ENCODE measurements at regions not wholly inside any gene's neighbourhood (a gene's known extent, or its start where the extent isn't known, plus 50 kb on each side); places are given as distances from the start of the nearest gene placed in this dataset.

DNA sequence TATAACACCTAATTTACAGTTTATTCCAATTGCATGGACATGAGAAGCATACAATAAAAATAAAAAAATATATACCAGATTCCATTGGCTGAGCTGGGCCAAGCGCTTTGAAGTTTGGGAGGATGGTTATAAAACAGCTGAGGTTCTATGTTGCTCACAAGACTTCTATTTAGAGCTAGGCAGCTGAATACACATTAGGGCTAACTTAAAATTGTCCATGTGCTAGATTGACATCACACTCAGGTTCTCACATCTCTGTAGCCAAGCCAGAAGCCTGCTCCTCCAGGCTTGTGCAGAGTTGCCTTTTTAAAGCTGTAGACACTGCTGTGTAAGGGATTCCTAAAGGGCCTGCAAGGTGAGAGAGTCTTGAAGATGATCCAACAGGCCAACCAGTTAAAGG, 871.1 kb upstream of the FANCL start:
- DNase-seq (no peak), ATAC-seq (ENCODE audit: low FRiP score) (no peak)
- H3K9me3 ChIP-seq (ENCODE audit: control insufficient read depth, low read length), result no peaks in the 10 kb centered on the region
- H3K4me1 ChIP-seq (ENCODE audit: control insufficient read depth in 1 of 2, insufficient read depth in 2 of 2, low read length in 2 of 2), result no peaks in the 10 kb centered on the region
- H3K27ac ChIP-seq (ENCODE audit: low read depth in 1 of 2, low read length in 2 of 2), result no peak overlapping the region
- 91 to 92% methylated on average over 1 of the region's 1 CpG for WGBS, 2 donors
- no peaks in the 10 kb centered on the region for H3K27me3 ChIP-seq (ENCODE audit: control insufficient read depth in 1 of 2, insufficient read depth in 2 of 2, low read length in 1 of 2)
- no peak overlapping the region for H3K4me3 ChIP-seq (ENCODE audit: low read length in 2 of 2)
- H3K36me3 ChIP-seq (ENCODE audit: control insufficient read depth in 1 of 2, insufficient read depth in 2 of 2, low read length in 1 of 2), result no peaks in the 10 kb centered on the region
- intact Hi-C loops (cut with DNase I), result no loop called here

DNA sequence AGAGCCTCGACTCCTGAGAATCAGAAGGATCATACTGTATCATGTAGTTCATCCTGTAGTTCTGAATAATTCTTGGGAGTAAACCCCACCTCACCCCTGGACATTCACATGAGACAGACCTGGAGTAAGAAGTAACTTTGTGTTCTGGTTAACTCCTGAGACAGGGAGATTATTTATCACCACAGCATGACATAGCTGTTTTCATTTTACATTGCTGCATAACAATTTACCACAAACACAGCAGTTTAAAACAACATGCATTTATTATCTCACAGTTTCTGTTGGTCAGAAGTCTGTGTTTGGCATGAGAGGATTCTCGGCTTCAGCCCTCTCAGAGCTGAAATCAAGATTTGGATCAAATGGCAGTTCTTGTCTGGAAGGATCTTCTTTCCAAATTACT, 855.8 kb upstream of the FANCL start:
- Histone ChIP-seq H3K9me3 (ENCODE audit: control insufficient read depth, low read length) (peaks cover 3% of the 10 kb centered on the region), H3K4me1 (ENCODE audit: control insufficient read depth in 1 of 2, insufficient read depth in 2 of 2, low read length in 2 of 2) (no peaks in the 10 kb centered on the region), H3K27ac (ENCODE audit: low read depth in 1 of 2, low read length in 2 of 2) (no peak overlapping the region), H3K27me3 (ENCODE audit: control insufficient read depth in 1 of 2, insufficient read depth in 2 of 2, low read length in 1 of 2) (no peaks in the 10 kb centered on the region), H3K36me3 (ENCODE audit: control insufficient read depth in 1 of 2, insufficient read depth in 2 of 2, low read length in 1 of 2) (no peaks in the 10 kb centered on the region), H3K4me3 (ENCODE audit: low read length in 2 of 2) (no peak overlapping the region)
- DNase-seq, result no peak
- 84 to 93% methylated on average over 2 of the region's 2 CpGs for WGBS, 2 donors
- intact Hi-C loops (cut with DNase I), result no loop called here
- ATAC-seq (ENCODE audit: low FRiP score), result no peak

- no peak for DNase-seq
- Histone ChIP-seq H3K9me3 (ENCODE audit: control insufficient read depth, low read length) (peaks cover 2% of the 10 kb centered on the region), H3K36me3 (ENCODE audit: control insufficient read depth in 1 of 2, insufficient read depth in 2 of 2, low read length in 1 of 2) (no peaks in the 10 kb centered on the region), H3K4me3 (ENCODE audit: low read length in 2 of 2) (no peak overlapping the region), H3K4me1 (ENCODE audit: control insufficient read depth in 1 of 2, insufficient read depth in 2 of 2, low read length in 2 of 2) (no peaks in the 10 kb centered on the region), H3K27me3 (ENCODE audit: control insufficient read depth in 1 of 2, insufficient read depth in 2 of 2, low read length in 1 of 2) (no peaks in the 10 kb centered on the region), H3K27ac (ENCODE audit: low read depth in 1 of 2, low read length in 2 of 2) (no peak overlapping the region)
- intact Hi-C loops (cut with DNase I), result no loop called here
- ATAC-seq (ENCODE audit: low FRiP score), result no peak
- WGBS, 2 donors, result 79 to 85% methylated on average over 4 of the region's 4 CpGs
Measured at GRCh38 chr2:59093571-59093970, 852.4 kb upstream of the FANCL start.

DNA sequence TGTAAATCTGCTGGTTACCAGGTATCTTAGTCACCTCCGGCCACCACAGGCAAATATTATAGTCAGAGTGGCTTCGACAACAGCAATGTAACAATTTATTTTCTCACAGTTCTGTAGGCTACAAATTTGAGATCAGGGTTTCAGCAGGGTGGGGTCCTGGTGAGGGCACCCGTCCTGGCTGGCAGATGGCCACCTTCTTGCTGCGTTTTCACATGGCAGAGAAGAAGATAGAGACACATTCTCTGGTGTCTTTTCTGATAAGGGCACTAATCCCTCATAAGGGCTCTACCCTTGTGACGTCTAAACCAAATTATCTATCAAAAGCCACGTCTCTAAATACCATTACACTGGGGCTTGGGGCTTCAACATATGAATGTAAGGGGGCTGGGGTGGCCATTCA, 843.2 kb upstream of the FANCL start:
- intact Hi-C loops (cut with DNase I), result no loop called here
- H3K36me3 ChIP-seq (ENCODE audit: control insufficient read depth in 1 of 2, insufficient read depth in 2 of 2, low read length in 1 of 2), result no peaks in the 10 kb centered on the region
- H3K4me1 ChIP-seq (ENCODE audit: control insufficient read depth in 1 of 2, insufficient read depth in 2 of 2, low read length in 2 of 2), result no peaks in the 10 kb centered on the region
- no peaks in the 10 kb centered on the region for H3K27me3 ChIP-seq (ENCODE audit: control insufficient read depth in 1 of 2, insufficient read depth in 2 of 2, low read length in 1 of 2)
- H3K4me3 ChIP-seq (ENCODE audit: low read length in 2 of 2), result no peak overlapping the region
- no peak for DNase-seq
- WGBS, 2 donors, result 59 to 68% methylated on average over 6 of the region's 6 CpGs
- H3K9me3 ChIP-seq (ENCODE audit: control insufficient read depth, low read length), result no peaks in the 10 kb centered on the region
- no peak for ATAC-seq (ENCODE audit: low FRiP score)
- no peak overlapping the region for H3K27ac ChIP-seq (ENCODE audit: low read depth in 1 of 2, low read length in 2 of 2)

GRCh38 chr2:59083075-59083828, 842.1 kb upstream of the FANCL start:
- H3K4me3 ChIP-seq (ENCODE audit: low read length in 2 of 2), result no peak overlapping the region

DNA sequence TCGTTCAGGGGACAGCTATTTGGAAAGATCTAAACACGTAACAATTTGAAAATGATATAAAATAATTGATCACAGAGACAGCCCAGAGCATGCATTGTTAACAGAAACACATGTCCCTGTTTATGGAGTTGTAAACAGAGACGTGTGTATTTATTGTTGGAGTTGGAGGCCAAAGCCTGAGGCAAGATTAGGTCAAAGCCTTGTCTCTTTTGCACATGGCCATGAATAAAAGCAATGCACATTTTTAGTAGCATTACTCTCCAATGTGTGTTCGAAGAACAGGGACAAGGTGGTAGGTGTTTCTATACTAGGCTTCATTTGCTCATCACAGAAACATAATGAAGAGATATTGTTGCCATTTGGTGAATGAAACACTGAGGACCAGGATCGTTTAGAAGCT, 841.5 kb upstream of the FANCL start:
- Histone ChIP-seq H3K36me3 (ENCODE audit: control insufficient read depth in 1 of 2, insufficient read depth in 2 of 2, low read length in 1 of 2) (no peaks in the 10 kb centered on the region), H3K9me3 (ENCODE audit: control insufficient read depth, low read length) (no peaks in the 10 kb centered on the region), H3K4me1 (ENCODE audit: control insufficient read depth in 1 of 2, insufficient read depth in 2 of 2, low read length in 2 of 2) (no peaks in the 10 kb centered on the region), H3K4me3 (ENCODE audit: low read length in 2 of 2) (no peak overlapping the region), H3K27ac (ENCODE audit: low read depth in 1 of 2, low read length in 2 of 2) (no peak overlapping the region), H3K27me3 (ENCODE audit: control insufficient read depth in 1 of 2, insufficient read depth in 2 of 2, low read length in 1 of 2) (no peaks in the 10 kb centered on the region)
- DNase-seq (no peak), ATAC-seq (ENCODE audit: low FRiP score) (no peak)
- WGBS, 2 donors, result 76 to 81% methylated on average over 5 of the region's 5 CpGs
- intact Hi-C loops (cut with DNase I), result no loop called here

More at GRCh38 chr2:59083075-59083828, 842.1 kb upstream of the FANCL start:
- H3K27ac ChIP-seq (ENCODE audit: low read depth in 1 of 2, low read length in 2 of 2), result no peak overlapping the region
- DNase-seq (no peak), ATAC-seq (ENCODE audit: low FRiP score) (no peak)
- H3K9me3 ChIP-seq (ENCODE audit: control insufficient read depth, low read length), result no peaks in the 10 kb centered on the region
- no peaks in the 10 kb centered on the region for H3K36me3 ChIP-seq (ENCODE audit: control insufficient read depth in 1 of 2, insufficient read depth in 2 of 2, low read length in 1 of 2)
- no peaks in the 10 kb centered on the region for H3K27me3 ChIP-seq (ENCODE audit: control insufficient read depth in 1 of 2, insufficient read depth in 2 of 2, low read length in 1 of 2)
- intact Hi-C loops (cut with DNase I), result no loop called here
- 68 to 74% methylated on average over 5 of the region's 5 CpGs for WGBS, 2 donors
- no peaks in the 10 kb centered on the region for H3K4me1 ChIP-seq (ENCODE audit: control insufficient read depth in 1 of 2, insufficient read depth in 2 of 2, low read length in 2 of 2)

DNA sequence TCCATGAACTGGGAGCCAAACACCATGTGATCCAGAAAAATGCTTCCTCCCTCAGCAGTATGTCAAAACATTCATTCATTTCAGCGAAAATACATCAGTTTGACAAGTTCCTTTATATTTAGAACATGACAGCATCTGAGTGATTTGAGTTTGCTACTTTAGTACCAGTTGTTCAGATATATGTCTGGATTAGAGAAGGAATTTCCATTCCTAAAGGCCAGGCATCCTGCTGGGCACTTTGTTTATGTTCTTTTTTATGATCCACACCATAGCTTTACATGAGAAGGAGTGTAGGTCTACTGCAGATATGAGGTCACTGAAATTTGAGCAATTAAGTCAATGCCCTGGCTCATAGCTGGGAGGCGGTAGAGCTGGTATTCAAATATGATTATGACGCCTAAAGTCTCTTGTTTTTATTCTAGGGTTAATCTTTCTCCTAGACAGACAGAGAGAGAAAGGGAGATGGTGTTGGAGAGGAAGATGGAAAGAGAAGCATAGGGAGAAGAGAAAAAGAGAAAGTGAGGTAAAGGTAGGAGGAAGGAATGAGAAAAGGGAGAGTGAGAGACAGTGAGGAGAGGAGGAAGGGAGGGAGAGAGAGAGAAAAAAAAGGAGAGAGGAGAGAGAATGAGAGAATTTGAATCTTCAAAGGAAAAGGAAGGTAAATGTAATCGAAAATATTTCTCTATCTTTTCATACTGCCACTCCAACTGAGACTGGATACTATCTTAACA, 839.5 kb upstream of the FANCL start:
- Histone ChIP-seq H3K36me3 (ENCODE audit: control insufficient read depth in 1 of 2, insufficient read depth in 2 of 2, low read length in 1 of 2) (no peaks in the 10 kb centered on the region), H3K4me1 (ENCODE audit: control insufficient read depth in 1 of 2, insufficient read depth in 2 of 2, low read length in 2 of 2) (no peaks in the 10 kb centered on the region), H3K9me3 (ENCODE audit: control insufficient read depth, low read length) (no peaks in the 10 kb centered on the region), H3K27ac (ENCODE audit: low read depth in 1 of 2, low read length in 2 of 2) (no peak overlapping the region), H3K27me3 (ENCODE audit: control insufficient read depth in 1 of 2, insufficient read depth in 2 of 2, low read length in 1 of 2) (no peaks in the 10 kb centered on the region), H3K4me3 (ENCODE audit: low read length in 2 of 2) (no peak overlapping the region)
- no peak for ATAC-seq (ENCODE audit: low FRiP score)
- intact Hi-C loops (cut with DNase I), result no loop called here
- WGBS, 2 donors, result 64 to 69% methylated on average over 4 of the region's 4 CpGs
- no peak for DNase-seq

DNA sequence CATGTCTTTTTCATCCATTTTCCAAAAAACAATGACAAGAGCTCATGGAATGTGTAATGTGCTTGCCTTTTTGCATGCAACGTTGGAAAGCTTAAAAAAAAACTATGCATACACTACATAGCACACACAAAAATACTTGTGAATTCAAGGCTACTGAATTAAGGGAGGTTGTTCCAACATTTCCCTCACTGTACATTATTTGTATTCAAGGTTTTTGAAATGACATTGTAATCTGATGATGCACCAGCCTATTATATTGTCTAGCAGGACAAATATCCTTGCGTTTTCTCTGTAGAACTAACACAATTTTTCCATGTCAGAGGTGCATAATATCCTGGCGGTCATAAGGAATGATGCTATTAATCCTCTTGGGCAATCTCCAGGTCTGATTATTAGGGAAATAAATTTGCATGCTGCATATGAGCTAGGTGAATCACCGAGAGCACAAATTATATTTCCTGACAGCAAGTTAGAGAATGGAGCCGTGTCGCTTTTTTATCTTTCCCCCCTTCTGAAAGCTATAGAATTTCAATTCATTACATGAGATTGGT, 836.9 kb upstream of the FANCL start:
- intact Hi-C loops (cut with DNase I), result no loop called here
- DNase-seq (no peak), ATAC-seq (ENCODE audit: low FRiP score) (no peak)
- H3K36me3 ChIP-seq (ENCODE audit: control insufficient read depth in 1 of 2, insufficient read depth in 2 of 2, low read length in 1 of 2), result no peaks in the 10 kb centered on the region
- no peak overlapping the region for H3K4me3 ChIP-seq (ENCODE audit: low read length in 2 of 2)
- 79 to 84% methylated on average over 6 of the region's 6 CpGs for WGBS, 2 donors
- no peaks in the 10 kb centered on the region for H3K4me1 ChIP-seq (ENCODE audit: control insufficient read depth in 1 of 2, insufficient read depth in 2 of 2, low read length in 2 of 2)
- H3K27me3 ChIP-seq (ENCODE audit: control insufficient read depth in 1 of 2, insufficient read depth in 2 of 2, low read length in 1 of 2), result no peaks in the 10 kb centered on the region
- H3K9me3 ChIP-seq (ENCODE audit: control insufficient read depth, low read length), result no peaks in the 10 kb centered on the region
- no peak overlapping the region for H3K27ac ChIP-seq (ENCODE audit: low read depth in 1 of 2, low read length in 2 of 2)
